HG03558 (cell line): ENCODE measurements at regions not wholly inside any gene's neighbourhood (a gene's known extent, or its start where the extent isn't known, plus 50 kb on each side); places are given as distances from the start of the nearest gene placed in this dataset.

Source experiments
- ATAC-seq: cut with Tn5 transposase; IDR thresholded peaks from one replicate; pipeline ENCODE4 v1.9.1; 2021; ENCODE audit warnings: moderate number of reproducible peaks; ENCODE audit not compliant: unreplicated experiment; ENCODE audit errors: extremely low read depth

GRCh38 chr5:165242646-165243045, 1737.2 kb downstream of the MAT2B start:
- no peak for ATAC-seq

- no peak for ATAC-seq
Measured at GRCh38 chr5:165244407-165244806, 1739.0 kb downstream of the MAT2B start.

GRCh38 chr5:165258197-165258771, 1752.9 kb downstream of the MAT2B start:
- no peak for ATAC-seq

- ATAC-seq = no peak
Measured at GRCh38 chr5:165260426-165260825, 1755.0 kb downstream of the MAT2B start.

GRCh38 chr5:165263536-165263935, 1758.1 kb downstream of the MAT2B start:
- ATAC-seq = no peak

GRCh38 chr5:165266939-165267338, 1761.5 kb downstream of the MAT2B start:
- no peak for ATAC-seq

GRCh38 chr5:165272436-165272835, 1767.0 kb downstream of the MAT2B start:
- ATAC-seq = no peak

- no peak for ATAC-seq
Measured at GRCh38 chr5:165277661-165278060, 1772.2 kb downstream of the MAT2B start.

GRCh38 chr5:165282491-165282890, 1777.1 kb downstream of the MAT2B start:
- no peak for ATAC-seq

- no peak for ATAC-seq
Measured at GRCh38 chr5:165286692-165287091, 1781.3 kb downstream of the MAT2B start.

- ATAC-seq = no peak
Measured at GRCh38 chr5:165290535-165290934, 1785.1 kb downstream of the MAT2B start.

- no peak for ATAC-seq
Measured at GRCh38 chr5:165296401-165297130, 1791.1 kb downstream of the MAT2B start.

GRCh38 chr5:165304193-165304827, 1798.9 kb downstream of the MAT2B start:
- no peak for ATAC-seq

GRCh38 chr5:165305596-165305995, 1800.2 kb downstream of the MAT2B start:
- no peak for ATAC-seq

- no peak for ATAC-seq
Measured at GRCh38 chr5:165309446-165309845, 1804.0 kb downstream of the MAT2B start.

GRCh38 chr5:165310031-165310430, 1804.6 kb downstream of the MAT2B start:
- ATAC-seq = no peak

- no peak for ATAC-seq
Measured at GRCh38 chr5:165321912-165322311, 1816.5 kb downstream of the MAT2B start.

- ATAC-seq = no peak
Measured at GRCh38 chr5:165325221-165325620, 1819.8 kb downstream of the MAT2B start.

- no peak for ATAC-seq
Measured at GRCh38 chr5:165327631-165328030, 1822.2 kb downstream of the MAT2B start.

GRCh38 chr5:165328846-165329245, 1823.4 kb downstream of the MAT2B start:
- no peak for ATAC-seq

GRCh38 chr5:165333623-165334022, 1828.2 kb downstream of the MAT2B start:
- ATAC-seq = no peak

- no peak for ATAC-seq
Measured at GRCh38 chr5:165334201-165334600, 1828.8 kb downstream of the MAT2B start.
